KMS-11 (cell line): ENCODE measurements at regions not wholly inside any gene's neighbourhood (a gene's known extent, or its start where the extent isn't known, plus 50 kb on each side); places are given as distances from the start of the nearest gene placed in this dataset.

Experiments
- H2AFZ ChIP-seq: fragments of 200-600 bp; sonication (generic); 2 replicates; pipeline ENCODE4 v1.6.1; 2016; ENCODE audit warnings: antibody characterized with exemption, mixed run types, low read depth
- H3K27ac ChIP-seq: fragments of 200-600 bp; sonication (generic); 2 replicates; pipeline ENCODE4 v1.6.1; 2016; ENCODE audit warnings: mild to moderate bottlenecking, mixed run types
- H3K27me3 ChIP-seq: fragments of 200-600 bp; sonication (generic); 2 replicates; pipeline ENCODE4 v1.6.1; 2017; ENCODE audit warnings: mild to moderate bottlenecking, low read depth, mixed run types, moderate library complexity; ENCODE audit not compliant: insufficient read depth
- H3K36me3 ChIP-seq: fragments of 200-600 bp; sonication (generic); 2 replicates; pipeline ENCODE4 v1.6.1; 2017; ENCODE audit warnings: mild to moderate bottlenecking, mixed run types; ENCODE audit not compliant: insufficient read depth
- H3K4me1 ChIP-seq: fragments of 200-600 bp; sonication (generic); 2 replicates; pipeline ENCODE4 v1.6.1; 2016; ENCODE audit warnings: mild to moderate bottlenecking, low read depth, mixed run types; ENCODE audit not compliant: poor library complexity, severe bottlenecking
- H3K4me2 ChIP-seq: fragments of 200-600 bp; sonication (generic); 2 replicates; pipeline ENCODE4 v1.7.0; 2016; ENCODE audit warnings: mild to moderate bottlenecking, mixed run types
- H3K4me3 ChIP-seq: fragments of 200-600 bp; sonication (generic); IDR thresholded peaks from 2 replicates; pipeline ENCODE4 v1.6.1; 2017; ENCODE audit warnings: low read depth, low read length, mixed read lengths; ENCODE audit not compliant: insufficient read depth
- H3K79me2 ChIP-seq: fragments of 200-600 bp; sonication (generic); 2 replicates; pipeline ENCODE4 v1.6.1; 2016; ENCODE audit warnings: low read depth, mixed run types; ENCODE audit not compliant: insufficient read depth
- H3K9ac ChIP-seq: fragments of 200-600 bp; sonication (generic); 2 replicates; pipeline ENCODE4 v1.6.1; 2016; ENCODE audit warnings: mild to moderate bottlenecking, mixed run types
- H4K20me1 ChIP-seq: fragments of 200-600 bp; sonication (generic); 2 replicates; pipeline ENCODE4 v1.6.1; 2016; ENCODE audit warnings: mild to moderate bottlenecking, mixed run types; ENCODE audit not compliant: insufficient read depth
- CTCF ChIP-seq: fragments of 200-600 bp; sonication (generic); conservative IDR thresholded peaks from 2 replicates; pipeline ENCODE4 v1.6.1; 2017; ENCODE audit warnings: low read depth, mild to moderate bottlenecking, antibody characterized with exemption, low read length, moderate library complexity, mixed read lengths

- Histone ChIP-seq H3K27me3 (no peaks in the 10 kb centered on the region), H3K4me2 (no peak overlapping the region), H3K4me1 (peaks cover 17% of the 10 kb centered on the region), H3K4me3 (no peak overlapping the region), H3K9ac (no peak overlapping the region), H3K27ac (no peak overlapping the region), H3K79me2 (no peaks in the 10 kb centered on the region), H4K20me1 (no peaks in the 10 kb centered on the region), H3K36me3 (no peaks in the 10 kb centered on the region), H2AFZ (peak overlapping the region; percentile 43; the same call in 1 of the 2 replicates)
- no peak for TF ChIP-seq CTCF
Observed at GRCh38 chr7:156015237-156016020, 203.2 kb upstream of the SHH start.

- Histone ChIP-seq H3K4me3 (no peak overlapping the region), H3K4me1 (peaks cover 17% of the 10 kb centered on the region), H3K27me3 (no peaks in the 10 kb centered on the region), H3K79me2 (no peaks in the 10 kb centered on the region), H3K4me2 (peak overlapping the region; percentile 43; the same call in 1 of the 2 replicates), H4K20me1 (no peaks in the 10 kb centered on the region), H3K27ac (peak overlapping the region; percentile 50; the same call in 1 of the 2 replicates), H3K36me3 (no peaks in the 10 kb centered on the region), H2AFZ (peak overlapping the region; percentile 43; the same call in 1 of the 2 replicates), H3K9ac (no peak overlapping the region)
- no peak for TF ChIP-seq CTCF
Observed at GRCh38 chr7:156014808-156015207, 202.5 kb upstream of the SHH start.

- peak overlapping the region; percentile 50; the same call in 1 of the 2 replicates for H3K27ac ChIP-seq
- no peak overlapping the region for H3K4me3 ChIP-seq
- no peaks in the 10 kb centered on the region for H4K20me1 ChIP-seq
- no peaks in the 10 kb centered on the region for H3K79me2 ChIP-seq
- no peaks in the 10 kb centered on the region for H3K27me3 ChIP-seq
- peaks cover 17% of the 10 kb centered on the region for H3K4me1 ChIP-seq
- H3K9ac ChIP-seq, result no peak overlapping the region
- peak overlapping the region; percentile 43; the same call in 1 of the 2 replicates for H2AFZ ChIP-seq
- no peaks in the 10 kb centered on the region for H3K36me3 ChIP-seq
- peak overlapping the region; percentile 43; the same call in 1 of the 2 replicates for H3K4me2 ChIP-seq
- TF ChIP-seq CTCF, result no peak
Observed at GRCh38 chr7:156014201-156014600, 201.9 kb upstream of the SHH start.

GRCh38 chr7:156012412-156012811 is 200.1 kb upstream of the SHH start:
- no peaks in the 10 kb centered on the region for H3K36me3 ChIP-seq
- H3K4me3 ChIP-seq, result no peak overlapping the region
- H2AFZ ChIP-seq, result no peak overlapping the region
- H3K27ac ChIP-seq, result no peak overlapping the region
- H3K9ac ChIP-seq, result no peak overlapping the region
- TF ChIP-seq CTCF, result no peak
- peaks cover 17% of the 10 kb centered on the region for H3K4me1 ChIP-seq
- no peak overlapping the region for H3K4me2 ChIP-seq
- no peaks in the 10 kb centered on the region for H3K27me3 ChIP-seq
- H3K79me2 ChIP-seq, result no peaks in the 10 kb centered on the region
- no peaks in the 10 kb centered on the region for H4K20me1 ChIP-seq
